ENCODE measurements at regions not wholly inside any gene's neighbourhood (a gene's known extent, or its start where the extent isn't known, plus 50 kb on each side); places are given as distances from the start of the nearest gene placed in this dataset.

DNA sequence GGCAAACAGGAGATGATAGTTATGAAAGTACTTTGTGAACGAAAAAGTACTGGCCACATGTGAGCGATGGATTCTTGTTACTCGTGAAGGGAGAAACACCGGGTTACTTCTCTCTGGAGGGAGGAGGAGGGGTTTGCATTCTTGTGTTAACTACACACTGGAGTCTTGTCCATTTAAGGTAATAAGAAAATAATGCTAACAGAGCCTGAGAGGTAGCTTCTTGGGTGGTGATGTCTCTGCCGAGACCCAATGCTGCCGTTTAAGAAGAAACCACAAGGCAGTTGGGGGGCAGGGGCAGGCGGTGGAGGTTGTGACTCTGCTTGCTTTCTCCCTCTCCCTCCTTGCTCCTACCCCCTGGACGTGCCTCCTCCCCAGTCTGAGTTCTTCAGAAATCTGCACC is 100.9 kb upstream of the ROPN1 start:
- DNase-seq: no peak

- no peak for DNase-seq
Observed at GRCh38 chr3:124094496-124094895, 102.6 kb upstream of the ROPN1 start.

- DNase-seq: no peak
Observed at GRCh38 chr3:124097362-124098131, 105.6 kb upstream of the ROPN1 start.

DNA sequence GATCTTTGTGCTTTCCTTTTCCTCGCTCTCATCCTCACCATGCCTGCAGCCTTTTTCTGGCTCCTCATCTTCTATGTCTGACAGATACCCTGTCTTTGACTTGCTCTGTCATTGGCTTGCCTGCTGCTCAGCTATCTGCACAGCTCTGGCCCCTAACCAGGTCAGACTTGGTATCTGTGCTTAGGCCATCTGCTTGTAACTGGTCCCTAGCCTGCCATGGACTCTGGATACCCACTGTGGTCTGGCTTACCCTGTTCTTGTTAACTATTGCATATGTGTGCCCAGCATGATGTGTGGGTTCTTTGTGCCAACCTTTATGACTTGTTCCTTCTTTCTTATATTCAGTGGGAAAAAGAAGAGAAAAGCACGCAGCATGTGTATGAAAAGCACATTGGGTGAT is 109.7 kb upstream of the ROPN1 start:
- DNase-seq: no peak

GRCh38 chr3:124107104-124107890 is 115.4 kb upstream of the ROPN1 start:
- DNase-seq: no peak

- no peak for DNase-seq
Observed at GRCh38 chr3:124108446-124108845, 116.5 kb upstream of the ROPN1 start.

DNA sequence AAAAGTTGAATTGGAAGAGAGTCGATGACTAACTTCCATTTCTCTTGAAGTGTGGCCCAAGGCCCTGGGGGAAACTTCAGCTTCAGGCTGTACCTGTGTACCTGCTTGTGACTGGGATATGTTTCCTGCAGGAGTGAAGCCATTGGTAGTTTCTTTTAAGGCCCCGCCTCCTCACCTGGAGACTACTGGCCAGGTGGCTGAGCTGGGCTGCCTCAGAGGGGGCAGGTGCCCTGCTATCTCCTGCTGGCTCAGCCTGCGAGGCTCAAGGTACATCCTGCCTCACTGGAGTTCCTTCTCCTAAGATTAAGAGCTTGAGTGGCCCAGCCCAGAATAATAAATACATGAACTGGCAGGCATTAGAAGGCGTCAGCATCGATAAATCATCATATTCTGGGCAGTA is 121.6 kb upstream of the ROPN1 start:
- no peak for DNase-seq

DNA sequence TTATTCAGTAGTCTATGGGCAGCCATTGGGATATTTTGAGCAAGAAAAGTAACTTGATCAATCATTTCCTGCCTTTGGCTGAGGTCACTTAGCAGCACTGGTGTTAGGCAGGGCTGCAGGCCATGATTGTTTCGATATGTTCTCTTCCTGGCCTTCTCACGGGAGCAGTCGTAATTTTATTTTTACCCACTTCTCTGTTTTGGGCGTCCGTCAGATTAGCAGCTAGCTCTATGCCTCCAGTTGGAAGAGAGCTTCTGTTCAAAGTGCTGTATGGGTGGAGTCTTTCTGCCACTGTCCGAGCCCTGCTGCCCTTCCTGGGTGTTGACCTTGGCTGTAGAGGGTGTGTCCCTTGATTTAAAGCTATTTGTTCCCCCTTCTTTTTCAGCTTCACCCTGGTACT is 123.4 kb upstream of the ROPN1 start:
- no peak for DNase-seq

DNA sequence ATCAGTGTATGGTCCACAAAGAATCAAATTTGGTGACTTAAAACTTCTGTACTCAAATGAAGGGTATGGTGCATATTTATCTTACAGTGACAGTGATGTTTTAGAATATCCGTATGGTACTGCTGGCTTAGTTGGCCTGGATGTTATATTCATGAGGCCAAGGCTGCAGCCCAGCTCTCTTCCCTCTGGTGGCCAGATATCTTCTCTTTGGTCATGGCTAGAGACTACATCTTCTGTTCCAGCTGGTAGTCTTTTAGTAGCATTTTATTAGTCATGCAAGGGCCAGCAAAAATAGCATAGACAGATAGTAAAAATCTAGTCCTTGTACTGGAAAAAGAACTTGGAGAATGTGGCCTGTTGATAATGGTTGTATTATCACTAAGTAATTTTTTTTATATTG is 124.0 kb upstream of the ROPN1 start:
- DNase-seq: no peak

- no peak for DNase-seq
Observed at GRCh38 chr3:124116906-124117305, 125.0 kb upstream of the ROPN1 start.

GRCh38 chr3:124117486-124117885 is 125.6 kb upstream of the ROPN1 start:
- no peak for DNase-seq

DNA sequence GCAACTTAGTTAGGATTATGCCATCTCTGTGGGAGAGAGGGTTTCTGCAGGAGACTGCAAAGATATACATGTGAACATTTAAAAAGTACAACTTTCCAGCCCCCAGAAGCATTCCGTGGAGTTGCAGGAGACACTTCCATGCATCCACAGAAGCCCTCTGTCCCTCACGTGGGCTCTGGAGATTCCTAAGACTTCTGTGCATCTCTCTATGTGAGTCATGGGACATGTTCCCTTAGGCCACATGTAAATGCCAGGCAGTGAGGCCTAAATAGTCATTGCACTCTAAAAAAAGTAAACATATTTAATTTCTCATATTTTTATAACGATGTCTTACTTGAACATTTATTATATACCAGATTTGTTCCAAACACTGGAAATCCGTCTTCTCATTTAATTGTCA is 126.5 kb upstream of the ROPN1 start:
- no peak for DNase-seq

- DNase-seq: no peak
Observed at GRCh38 chr3:124119056-124119716, 127.3 kb upstream of the ROPN1 start.

GRCh38 chr3:124121379-124122312 is 129.7 kb upstream of the ROPN1 start:
- no peak for DNase-seq

- DNase-seq: no peak
Observed at GRCh38 chr3:124125315-124125714, 133.4 kb upstream of the ROPN1 start.

GRCh38 chr3:124126436-124127023 is 134.6 kb upstream of the ROPN1 start:
- no peak for DNase-seq

- DNase-seq: no peak
Observed at GRCh38 chr3:124131158-124131557, 139.2 kb upstream of the ROPN1 start.

DNA sequence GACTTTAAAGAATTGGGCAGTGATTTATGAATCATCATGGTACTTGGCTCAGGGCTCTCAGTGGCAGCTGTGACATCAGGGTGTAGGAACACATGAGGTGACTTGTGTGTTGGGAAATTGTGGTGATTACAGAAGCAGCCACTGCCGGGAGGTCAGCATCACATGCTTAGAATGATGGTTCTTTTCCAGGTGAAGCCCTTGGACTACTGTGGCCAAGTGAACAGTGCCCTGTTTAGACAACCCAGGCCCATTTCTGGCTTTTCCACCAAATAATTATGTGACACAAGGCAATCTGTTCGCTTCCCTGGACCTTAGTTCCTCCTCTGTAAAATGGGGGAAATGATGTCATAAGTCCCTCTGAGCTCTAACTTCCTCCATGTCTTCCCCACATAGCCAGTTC is 139.7 kb upstream of the ROPN1 start:
- no peak for DNase-seq

- no peak for DNase-seq
Observed at GRCh38 chr3:124132813-124133212, 140.9 kb upstream of the ROPN1 start.

DNA sequence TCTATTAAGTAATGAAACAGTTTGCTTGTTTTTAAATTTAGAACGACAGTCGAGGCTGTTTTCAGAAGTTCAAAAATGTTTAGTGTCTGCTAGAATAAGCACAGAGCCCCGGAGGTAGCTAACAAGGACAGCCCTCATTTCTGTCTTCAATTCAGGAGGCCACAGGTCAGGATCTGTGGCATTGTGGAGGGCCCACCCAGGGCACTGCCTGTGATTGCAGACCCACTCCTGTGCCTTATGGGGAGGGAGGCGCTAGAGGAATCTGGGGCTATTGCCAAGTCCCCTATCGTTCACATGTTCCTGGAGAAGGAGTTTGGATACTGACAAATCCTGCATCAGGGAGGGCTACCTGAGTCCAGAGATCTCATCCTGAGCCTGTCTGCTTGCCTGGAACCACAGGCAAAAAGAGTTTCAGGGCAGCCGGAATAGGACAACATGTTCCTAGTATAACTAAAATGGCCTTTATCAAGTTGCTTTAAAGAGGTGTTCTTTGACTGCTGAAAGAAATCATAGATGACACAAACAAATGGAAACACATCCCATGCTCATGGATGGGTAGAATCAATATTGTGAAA is 141.5 kb upstream of the ROPN1 start:
- no peak for DNase-seq

- DNase-seq: no peak
Observed at GRCh38 chr3:124137216-124137615, 145.3 kb upstream of the ROPN1 start.

GRCh38 chr3:124138148-124138547 is 146.2 kb upstream of the ROPN1 start:
- DNase-seq: no peak
